T-helper 1 cell treated with Interleukin-12 subunit alpha and Interleukin-12 subunit beta and Interleukin-4 antibody, amounts not matched to agents 30 μg/mL and 1 μg/mL, for 36 hours (primary cell): ENCODE measurements at regions not wholly inside any gene's neighbourhood (a gene's known extent, or its start where the extent isn't known, plus 50 kb on each side); places are given as distances from the start of the nearest gene placed in this dataset.
"Not testable (repeated sequence)": the region's sequence is repeated elsewhere in the genome, so short reads cannot be mapped to it uniquely, and the experiment has no call there.

ENCODE experiments used
- H3K27ac Mint-ChIP-seq: one replicate; pipeline ENCODE4 v1.8.0; 2021; ENCODE audit warnings: mild to moderate bottlenecking, mixed read lengths
- H3K27me3 Mint-ChIP-seq: one replicate; pipeline ENCODE4 v1.8.0; 2021; ENCODE audit warnings: low read depth, mixed read lengths
- H3K36me3 Mint-ChIP-seq: one replicate; pipeline ENCODE4 v1.8.0; 2021; ENCODE audit warnings: low read depth, mixed read lengths
- H3K4me1 Mint-ChIP-seq: one replicate; pipeline ENCODE4 v1.8.0; 2021; ENCODE audit warnings: low read depth, mixed read lengths
- H3K4me3 Mint-ChIP-seq: one replicate; pipeline ENCODE4 v1.8.0; 2021; ENCODE audit warnings: mild to moderate bottlenecking, moderate library complexity, mixed read lengths
- H3K9me3 Mint-ChIP-seq: one replicate; pipeline ENCODE4 v1.8.0; 2021; ENCODE audit warnings: mixed read lengths

DNA sequence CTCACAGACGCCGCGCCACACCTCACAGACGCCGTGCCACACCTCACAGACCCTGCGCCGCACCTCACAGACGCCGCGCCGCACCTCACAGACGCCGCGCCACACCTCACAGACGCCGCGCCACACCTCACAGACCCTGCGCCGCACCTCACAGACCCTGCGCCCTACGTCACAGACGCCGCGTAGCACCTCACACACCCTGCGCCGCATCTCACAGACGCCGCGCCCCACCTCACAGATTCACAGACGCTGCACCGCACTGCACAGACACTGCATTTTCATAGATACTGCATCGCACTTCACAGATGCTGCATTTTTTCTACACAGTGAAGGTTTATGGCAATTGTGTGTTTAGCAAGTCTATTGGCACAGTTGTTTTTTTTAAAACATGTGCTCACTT is 657.8 kb downstream of the TRIML1 start:
- H3K4me3 Mint-ChIP-seq, H3K4me1 Mint-ChIP-seq, H3K27ac Mint-ChIP-seq, H3K27me3 Mint-ChIP-seq, H3K36me3 Mint-ChIP-seq: not testable (repeated sequence)
- H3K9me3 Mint-ChIP-seq = peaks cover 26% of the 10 kb centered on the region

DNA sequence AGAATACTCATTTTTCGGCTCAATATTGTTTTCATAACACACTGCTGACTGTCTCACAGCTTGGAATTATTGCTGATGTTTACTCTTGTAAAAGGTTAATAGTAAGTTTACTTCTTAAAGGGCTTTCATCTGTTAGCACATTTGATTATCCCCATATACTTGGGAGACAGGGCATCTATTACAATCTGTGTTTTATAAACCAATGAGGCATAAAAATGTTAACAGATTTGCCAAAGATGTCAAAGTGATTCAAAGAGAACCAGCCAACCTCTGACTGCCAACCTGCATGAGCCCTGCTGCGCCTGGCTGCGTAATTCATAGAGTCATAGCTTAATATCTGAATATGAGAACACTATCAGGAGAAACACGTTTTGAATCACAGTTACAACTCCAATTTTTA is 665.6 kb downstream of the TRIML1 start:
- Mint-ChIP-seq H3K27me3 (no peaks in the 10 kb centered on the region), H3K27ac (no peak overlapping the region)

DNA sequence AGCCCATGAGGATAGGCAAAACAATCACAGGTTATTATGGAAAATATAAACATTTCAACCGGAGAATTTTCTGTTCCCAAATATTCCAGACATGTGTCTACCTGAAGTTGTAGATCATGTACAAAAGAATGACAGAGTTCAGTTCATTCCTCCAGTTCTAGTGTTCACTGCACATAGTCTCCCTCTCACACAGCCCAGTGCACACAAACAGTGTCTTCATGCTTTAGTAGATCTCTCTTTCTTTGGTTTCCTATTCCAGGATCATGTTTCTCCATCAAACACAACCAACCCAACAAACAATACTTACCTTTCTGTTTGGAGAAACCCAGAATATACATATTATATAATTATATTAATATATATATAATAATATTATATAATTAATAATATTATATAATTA is 671.9 kb downstream of the TRIML1 start:
- Mint-ChIP-seq H3K4me3 (no peak overlapping the region), H3K27me3 (no peaks in the 10 kb centered on the region), H3K27ac (no peak overlapping the region), H3K4me1 (no peaks in the 10 kb centered on the region), H3K36me3 (no peaks in the 10 kb centered on the region), H3K9me3 (peaks cover 12% of the 10 kb centered on the region)

More for the DNA sequence above, 665.6 kb downstream of the TRIML1 start:
- H3K4me1 Mint-ChIP-seq = no peaks in the 10 kb centered on the region
- no peaks in the 10 kb centered on the region for H3K36me3 Mint-ChIP-seq
- peaks cover 9% of the 10 kb centered on the region for H3K9me3 Mint-ChIP-seq
- H3K4me3 Mint-ChIP-seq = no peak overlapping the region

DNA sequence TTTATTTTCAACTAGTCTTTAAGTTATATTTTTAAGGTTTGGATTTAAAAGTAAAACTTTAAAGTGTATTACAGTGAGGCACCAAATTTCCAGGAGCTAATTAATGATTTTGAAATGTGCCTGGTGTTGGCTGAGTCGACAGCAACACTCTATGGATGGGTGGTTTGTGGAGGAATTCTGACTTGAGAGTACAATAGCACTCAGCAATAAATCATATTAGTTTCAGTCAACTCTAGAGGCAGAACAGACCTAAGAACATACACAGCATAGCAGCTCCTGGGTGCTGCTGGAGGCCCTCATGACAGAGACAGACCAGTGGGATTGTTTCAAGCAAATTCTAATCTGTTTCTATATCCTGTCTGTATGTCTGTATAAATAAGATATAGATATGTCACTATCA is 673.4 kb downstream of the TRIML1 start:
- no peaks in the 10 kb centered on the region for H3K36me3 Mint-ChIP-seq
- no peaks in the 10 kb centered on the region for H3K4me1 Mint-ChIP-seq
- H3K4me3 Mint-ChIP-seq = no peak overlapping the region
- peaks cover 17% of the 10 kb centered on the region for H3K9me3 Mint-ChIP-seq
- H3K27me3 Mint-ChIP-seq = no peaks in the 10 kb centered on the region
- no peak overlapping the region for H3K27ac Mint-ChIP-seq

DNA sequence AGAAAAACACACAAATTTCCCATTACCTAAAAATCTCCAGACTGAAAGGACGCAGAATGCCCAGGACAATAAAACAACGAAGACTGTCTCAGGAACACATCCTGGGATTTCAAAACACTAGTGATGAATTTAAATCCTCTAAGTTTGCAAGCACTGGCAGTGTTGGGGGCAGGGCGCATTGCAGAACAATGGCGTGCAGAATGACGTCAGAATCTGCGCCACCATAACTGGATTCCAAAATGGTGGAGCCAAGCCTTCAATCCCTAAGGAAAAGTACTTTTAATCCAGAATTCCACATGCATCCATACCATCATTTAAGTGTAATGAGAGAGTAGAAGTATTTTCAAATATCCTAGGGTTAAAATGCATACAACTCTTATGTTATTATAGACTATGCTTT is 679.1 kb downstream of the TRIML1 start:
- Mint-ChIP-seq H3K4me1 (no peaks in the 10 kb centered on the region), H3K9me3 (peaks cover 8% of the 10 kb centered on the region), H3K27ac (no peak overlapping the region), H3K36me3 (no peaks in the 10 kb centered on the region), H3K27me3 (no peaks in the 10 kb centered on the region), H3K4me3 (no peak overlapping the region)

DNA sequence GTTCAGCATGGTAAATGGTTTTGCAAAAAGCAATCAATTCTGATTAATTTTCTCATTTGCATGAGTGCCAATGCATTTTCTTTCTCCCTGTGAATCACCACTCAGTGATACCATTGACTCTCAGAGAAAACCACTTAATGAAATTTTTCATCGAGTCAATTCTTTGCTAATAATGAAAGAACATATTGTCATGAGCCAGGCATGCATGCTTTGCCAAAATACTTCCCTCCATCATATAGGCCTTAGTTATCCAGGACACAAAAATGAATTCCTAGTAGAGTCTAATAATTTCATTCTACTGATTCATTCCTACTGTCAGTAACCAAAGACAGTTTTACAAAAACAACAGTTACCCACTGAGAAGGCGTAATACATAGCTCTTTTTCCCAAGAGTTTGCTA is 680.0 kb downstream of the TRIML1 start:
- H3K4me1 Mint-ChIP-seq = no peaks in the 10 kb centered on the region
- no peak overlapping the region for H3K4me3 Mint-ChIP-seq
- no peaks in the 10 kb centered on the region for H3K27me3 Mint-ChIP-seq
- H3K27ac Mint-ChIP-seq = no peak overlapping the region
- no peaks in the 10 kb centered on the region for H3K36me3 Mint-ChIP-seq
- peaks cover 5% of the 10 kb centered on the region for H3K9me3 Mint-ChIP-seq

DNA sequence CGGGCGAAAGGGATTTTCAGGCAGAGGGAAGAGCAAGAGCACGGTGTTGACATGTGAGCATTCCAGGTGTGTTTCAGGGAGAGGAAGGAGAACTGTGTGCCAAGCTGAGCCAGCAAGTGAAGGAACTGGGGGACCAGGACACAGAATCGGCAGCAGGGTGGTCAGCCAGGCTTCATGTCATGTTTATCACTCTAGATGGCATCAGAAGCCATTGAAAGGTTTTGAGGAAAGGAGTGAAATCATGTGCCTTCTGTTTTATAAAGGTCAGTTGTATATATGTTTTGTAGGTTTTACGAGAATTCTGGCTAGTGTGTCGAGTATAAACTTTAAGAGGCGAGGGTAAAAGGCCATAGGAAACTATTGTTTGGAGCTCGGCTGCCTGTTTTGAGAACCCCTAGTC is 682.3 kb downstream of the TRIML1 start:
- no peak overlapping the region for H3K27ac Mint-ChIP-seq
- no peak overlapping the region for H3K4me3 Mint-ChIP-seq
- H3K4me1 Mint-ChIP-seq = no peaks in the 10 kb centered on the region
- no peaks in the 10 kb centered on the region for H3K27me3 Mint-ChIP-seq
- peaks cover 9% of the 10 kb centered on the region for H3K9me3 Mint-ChIP-seq
- no peaks in the 10 kb centered on the region for H3K36me3 Mint-ChIP-seq

DNA sequence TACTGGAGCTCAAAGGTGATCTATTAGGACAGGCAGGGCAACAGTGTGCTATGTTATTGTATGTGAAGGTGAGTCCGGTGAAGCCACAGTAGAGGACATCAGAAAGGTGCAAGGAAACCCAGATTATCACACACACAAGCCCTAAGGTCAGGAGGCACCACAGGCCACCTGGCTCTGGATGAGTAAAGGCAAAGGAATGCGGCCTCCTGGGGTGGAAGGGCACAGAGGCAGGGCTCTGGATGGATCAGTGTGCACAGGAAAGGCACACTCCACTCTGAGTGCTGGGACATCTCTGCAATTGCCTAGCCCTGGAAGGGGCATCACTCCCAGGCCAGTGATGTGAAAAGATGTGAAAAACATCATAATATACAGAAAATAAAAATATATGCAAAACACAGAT is 683.5 kb downstream of the TRIML1 start:
- no peaks in the 10 kb centered on the region for H3K4me1 Mint-ChIP-seq
- H3K9me3 Mint-ChIP-seq = peaks cover 4% of the 10 kb centered on the region
- H3K27ac Mint-ChIP-seq = no peak overlapping the region
- H3K4me3 Mint-ChIP-seq = no peak overlapping the region
- no peaks in the 10 kb centered on the region for H3K27me3 Mint-ChIP-seq
- H3K36me3 Mint-ChIP-seq = no peaks in the 10 kb centered on the region

DNA sequence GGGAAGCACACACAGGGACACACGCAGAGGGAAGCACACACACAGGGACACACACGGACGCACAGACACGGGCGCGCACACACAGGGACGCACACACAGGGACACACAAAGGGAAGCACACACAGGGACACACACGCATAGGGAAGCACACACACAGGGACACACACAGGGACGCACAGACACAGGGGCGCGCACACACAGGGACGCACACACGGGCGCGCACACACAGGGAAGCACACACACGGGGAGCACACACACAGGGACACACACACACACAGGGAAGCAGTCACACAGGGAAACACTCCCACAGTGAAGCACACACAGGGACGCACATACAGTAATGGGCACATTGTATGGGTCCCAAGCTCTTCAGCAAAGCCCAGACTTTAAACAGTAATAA is 685.3 kb downstream of the TRIML1 start:
- no peaks in the 10 kb centered on the region for H3K36me3 Mint-ChIP-seq
- H3K27me3 Mint-ChIP-seq = no peaks in the 10 kb centered on the region
- no peak overlapping the region for H3K4me3 Mint-ChIP-seq
- peaks cover 8% of the 10 kb centered on the region for H3K9me3 Mint-ChIP-seq
- H3K4me1 Mint-ChIP-seq = no peaks in the 10 kb centered on the region
- no peak overlapping the region for H3K27ac Mint-ChIP-seq

DNA sequence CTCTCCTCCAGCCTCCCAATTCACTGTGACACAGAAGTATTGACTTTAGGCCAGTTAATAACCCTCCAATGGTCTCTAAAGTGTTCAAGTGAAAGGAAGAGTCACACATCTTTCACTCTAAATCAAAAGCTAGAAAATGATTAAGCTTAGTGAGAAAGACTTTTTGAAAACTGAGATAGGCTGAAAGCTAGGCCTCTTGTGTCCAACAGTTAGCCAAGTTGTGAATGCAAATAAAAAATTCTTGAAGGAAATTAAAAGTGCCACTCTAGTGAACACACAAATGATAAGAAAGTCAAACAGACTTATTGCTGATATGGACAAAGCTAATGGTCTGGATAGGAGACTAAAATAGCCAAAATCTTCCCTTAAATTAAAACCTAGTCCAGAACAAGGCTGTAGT is 687.2 kb downstream of the TRIML1 start:
- Mint-ChIP-seq H3K27ac (no peak overlapping the region), H3K4me1 (no peaks in the 10 kb centered on the region), H3K9me3 (peaks cover 8% of the 10 kb centered on the region), H3K4me3 (no peak overlapping the region), H3K36me3 (no peaks in the 10 kb centered on the region), H3K27me3 (no peaks in the 10 kb centered on the region)

DNA sequence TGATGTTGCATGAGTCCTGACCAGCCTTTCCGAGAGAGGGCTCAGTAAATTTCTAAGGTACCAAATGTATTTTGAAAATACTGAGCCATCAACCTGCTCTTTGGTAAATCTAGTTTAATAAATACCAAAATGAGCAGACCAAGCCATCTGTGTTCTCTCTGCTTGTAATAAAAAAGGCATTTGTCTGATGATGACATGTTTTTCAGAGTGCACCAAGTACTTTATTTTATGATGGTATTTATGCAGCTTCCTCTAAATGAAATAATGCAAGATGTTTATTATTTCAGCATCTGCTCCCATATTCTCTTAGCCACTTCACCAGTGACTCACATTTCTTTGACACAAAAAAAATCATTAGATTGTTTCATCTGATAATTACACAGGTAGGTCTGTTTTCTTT is 700.5 kb downstream of the TRIML1 start:
- Mint-ChIP-seq H3K27ac (no peak overlapping the region), H3K4me3 (no peak overlapping the region), H3K27me3 (no peaks in the 10 kb centered on the region), H3K36me3 (no peaks in the 10 kb centered on the region), H3K4me1 (no peaks in the 10 kb centered on the region), H3K9me3 (peaks cover 8% of the 10 kb centered on the region)

DNA sequence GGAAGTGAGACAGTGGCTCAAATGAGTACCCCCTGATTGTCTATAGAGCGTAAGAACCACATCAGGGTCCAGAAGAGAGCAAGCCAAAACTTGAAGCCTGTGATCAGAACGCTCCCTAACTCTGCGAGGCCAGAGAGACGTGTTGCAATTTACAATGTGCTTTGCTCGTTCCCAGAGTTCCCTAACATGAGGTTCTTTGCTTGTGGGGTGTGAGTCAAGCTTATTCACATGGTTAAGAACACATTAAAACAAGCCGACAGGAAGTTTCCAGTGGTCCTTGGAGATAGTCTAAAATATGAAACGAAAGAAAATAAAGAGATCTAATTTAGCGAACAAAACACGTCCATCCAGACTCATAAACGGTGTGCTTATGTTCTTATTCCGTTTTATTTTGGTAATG is 702.3 kb downstream of the TRIML1 start:
- Mint-ChIP-seq H3K27ac (no peak overlapping the region), H3K27me3 (no peaks in the 10 kb centered on the region), H3K4me3 (no peak overlapping the region), H3K4me1 (no peaks in the 10 kb centered on the region), H3K9me3 (peaks cover 15% of the 10 kb centered on the region), H3K36me3 (no peaks in the 10 kb centered on the region)

DNA sequence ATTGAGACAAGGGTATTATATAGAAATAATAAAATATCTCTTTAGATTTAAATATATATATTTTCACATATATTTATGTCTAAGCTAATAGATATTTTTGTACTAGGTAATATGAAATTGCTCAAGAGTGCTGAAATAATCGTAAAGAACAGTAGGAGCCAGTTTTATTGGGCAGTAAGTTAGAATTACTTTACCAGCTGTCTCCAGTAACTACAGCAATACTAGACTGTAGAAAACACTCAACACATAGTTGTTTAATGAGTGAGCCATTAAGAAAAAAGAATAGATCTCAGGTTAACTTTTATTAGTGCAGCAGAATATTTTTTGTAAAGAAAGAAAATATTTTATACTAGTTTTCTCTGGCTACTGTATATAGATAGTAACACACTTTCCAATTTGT is 715.2 kb downstream of the TRIML1 start:
- Mint-ChIP-seq H3K9me3 (peaks cover 29% of the 10 kb centered on the region), H3K27me3 (no peaks in the 10 kb centered on the region)

DNA sequence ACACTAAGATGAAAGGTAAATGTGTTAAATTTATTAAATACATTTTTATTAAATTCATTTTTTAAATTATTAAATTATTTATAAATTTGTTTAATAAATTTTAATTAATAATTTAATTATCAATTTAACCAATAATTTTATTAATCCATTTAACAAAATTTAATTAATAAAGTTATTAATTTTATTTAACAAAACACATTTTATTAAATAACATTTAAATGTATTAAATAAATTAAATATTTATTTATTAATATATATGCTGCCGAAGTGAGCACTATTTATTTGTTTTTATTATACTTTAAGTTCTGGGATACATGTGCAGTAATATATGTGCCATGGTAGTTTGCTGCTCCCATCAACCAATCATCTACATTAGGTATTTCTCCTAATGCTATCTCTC is 719.5 kb downstream of the TRIML1 start:
- no peaks in the 10 kb centered on the region for H3K27me3 Mint-ChIP-seq
- H3K4me1 Mint-ChIP-seq = no peaks in the 10 kb centered on the region
- no peaks in the 10 kb centered on the region for H3K36me3 Mint-ChIP-seq
- H3K27ac Mint-ChIP-seq = no peak overlapping the region
- peaks cover 27% of the 10 kb centered on the region for H3K9me3 Mint-ChIP-seq
- no peak overlapping the region for H3K4me3 Mint-ChIP-seq

More for the DNA sequence above, 715.2 kb downstream of the TRIML1 start:
- H3K4me3 Mint-ChIP-seq = no peak overlapping the region
- no peak overlapping the region for H3K27ac Mint-ChIP-seq
- no peaks in the 10 kb centered on the region for H3K4me1 Mint-ChIP-seq
- H3K36me3 Mint-ChIP-seq = no peaks in the 10 kb centered on the region

DNA sequence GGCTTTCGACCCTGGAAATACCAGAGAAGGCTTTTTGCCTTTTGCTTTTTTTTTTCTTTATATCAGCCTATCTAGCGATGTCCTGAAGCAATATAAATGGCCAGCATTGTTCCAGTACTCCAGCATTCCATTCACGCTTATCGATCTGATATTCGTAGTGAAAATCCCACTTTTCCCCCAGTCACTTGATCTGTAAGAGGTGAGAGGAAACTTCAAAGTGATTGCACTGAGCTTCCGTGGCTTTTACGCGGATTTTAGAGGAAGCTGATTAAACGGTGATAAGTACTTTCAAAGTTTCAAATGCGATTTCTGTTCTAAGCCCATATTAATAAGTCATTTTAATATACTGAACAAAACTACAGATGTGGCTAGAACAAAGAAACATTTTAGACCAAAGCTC is 725.5 kb downstream of the TRIML1 start:
- Mint-ChIP-seq H3K4me3 (no peak overlapping the region), H3K36me3 (no peaks in the 10 kb centered on the region), H3K27me3 (no peaks in the 10 kb centered on the region), H3K9me3 (peaks cover 32% of the 10 kb centered on the region), H3K4me1 (no peaks in the 10 kb centered on the region), H3K27ac (no peak overlapping the region)

DNA sequence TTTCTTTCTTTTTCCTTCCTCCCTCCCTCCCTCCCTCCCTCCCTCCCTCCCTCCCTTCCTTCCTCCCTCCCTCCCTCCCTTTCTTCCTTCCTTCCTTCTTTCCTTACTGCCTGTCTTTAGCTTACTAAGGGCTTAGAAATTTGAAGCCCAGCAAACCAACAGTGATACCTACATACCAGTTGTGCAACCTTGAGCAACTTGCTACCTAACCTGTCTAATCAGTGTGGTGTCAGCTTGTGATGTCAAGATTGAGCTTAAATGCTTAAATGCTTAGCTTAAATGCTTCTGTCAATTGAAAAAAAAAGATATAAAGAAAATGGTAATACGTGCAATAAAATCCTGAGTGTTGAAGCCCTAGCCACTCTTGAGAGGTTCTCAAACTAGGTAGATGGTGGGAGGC is 728.6 kb downstream of the TRIML1 start:
- peaks cover 39% of the 10 kb centered on the region for H3K9me3 Mint-ChIP-seq
- H3K27me3 Mint-ChIP-seq = no peaks in the 10 kb centered on the region
- no peak overlapping the region for H3K27ac Mint-ChIP-seq
- no peaks in the 10 kb centered on the region for H3K36me3 Mint-ChIP-seq
- no peak overlapping the region for H3K4me3 Mint-ChIP-seq
- no peaks in the 10 kb centered on the region for H3K4me1 Mint-ChIP-seq
